ENCODE measurements at regions not wholly inside any gene's neighbourhood (a gene's known extent, or its start where the extent isn't known, plus 50 kb on each side); places are given as distances from the start of the nearest gene placed in this dataset.

GRCh38 chr2:217118559-217119284 lies 258.9 kb upstream of the TNP1 start:
- no peak overlapping the region for H3K9ac ChIP-seq (ENCODE audit: control insufficient read depth, insufficient read depth, low read length)
- TF ChIP-seq RUNX3 (IDR thresholded peaks at IDR 0.05; ENCODE audit: low read length) (no peak), PKNOX1 (IDR thresholded peaks at IDR 0.05) (no peak), PAX8 (IDR thresholded peaks at IDR 0.05) (no peak), SPI1 (IDR thresholded peaks at IDR 0.05; ENCODE audit: borderline replicate concordance, insufficient read depth, low read depth, low read length) (no peak), BACH1 (IDR thresholded peaks at IDR 0.05; ENCODE audit: borderline replicate concordance) (no peak), RCOR1 (conservative IDR thresholded peaks at IDR 0.05; ENCODE audit: low read depth, low read length) (no peak), ZNF592 (IDR thresholded peaks at IDR 0.05) (no peak), TCF3 (IDR thresholded peaks at IDR 0.05; ENCODE audit: borderline replicate concordance, insufficient read depth, low read depth, low read length) (no peak), IRF4 (IDR thresholded peaks at IDR 0.05; ENCODE audit: low read depth, low read length) (no peak), WRNIP1 (IDR thresholded peaks at IDR 0.05; ENCODE audit: borderline replicate concordance, low read depth, low read length) (no peak), TCF12 (IDR thresholded peaks at IDR 0.05; ENCODE audit: low read depth, low read length) (no peak), POU2F2 (IDR thresholded peaks at IDR 0.05; ENCODE audit: borderline replicate concordance, low read depth, low read length) (no peak), HDGF (IDR thresholded peaks at IDR 0.05) (no peak), MYC (IDR thresholded peaks at IDR 0.05; ENCODE audit: insufficient read depth, insufficient read length, insufficient replicate concordance, low read length, severe bottlenecking) (no peak), ETV6 (conservative IDR thresholded peaks at IDR 0.05 in 1 of 2, IDR thresholded peaks at IDR 0.05 in 1 of 2; ENCODE audit: borderline replicate concordance in 1 of 2, low read depth in 1 of 2) (no peak), JUNB (IDR thresholded peaks at IDR 0.05) (no peak)
- WGBS (ENCODE audit: insufficient coverage, insufficient replicate concordance, low lambda C conversion rate, missing lambda C conversion rate), result 39% methylated on average over 7 of the region's 7 CpGs
- H3K9me3 ChIP-seq (replicated peaks; ENCODE audit: control insufficient read depth, insufficient read depth, low read length), result no peaks in the 10 kb centered on the region; the same call in 2 of the 3 replicates
- FAIRE-seq, result no peak
- no peaks in the 10 kb centered on the region for H3K27me3 ChIP-seq (replicated peaks in 1 of 2; ENCODE audit: control insufficient read depth in 2 of 2, insufficient read depth in 2 of 2, low read length in 1 of 2)
- no TSS peak for BruUV-seq (replicated peaks)
- no peak overlapping the region for H3K4me2 ChIP-seq (ENCODE audit: control insufficient read depth, insufficient read depth)
- no peaks in the 10 kb centered on the region for H3K4me1 ChIP-seq (ENCODE audit: control insufficient read depth, insufficient read depth, low read length)
- no peak overlapping the region for H3K4me3 ChIP-seq
- H4K20me1 ChIP-seq (ENCODE audit: control insufficient read depth, insufficient read depth), result no peaks in the 10 kb centered on the region
- in situ Hi-C loops (cut with MboI), result no loop called here
- H3K36me3 ChIP-seq (ENCODE audit: control insufficient read depth in 2 of 2, insufficient read depth in 2 of 2, low read length in 1 of 2), result no peaks in the 10 kb centered on the region
- DNase-seq (ENCODE audit: low read depth, low spot score), result no peak
- intact Hi-C loops (cut with micrococcal nuclease; ENCODE audit: unreplicated experiment), result no loop called here
- ChIA-PET RAD21 (ENCODE audit: unreplicated experiment) (no interaction called here), CTCF (interaction anchor here (0.8 kb wide), 1 partner anchor 23 kb away, joined by 3 read pairs; no protein-coding TSS in a partner anchor), SMC1A (ENCODE audit: uncharacterized antibody, unreplicated experiment) (no interaction called here), POLR2A (no interaction called here)
- no peak for ATAC-seq
- H3K79me2 ChIP-seq (ENCODE audit: control insufficient read depth, insufficient read depth, low read length), result no peaks in the 10 kb centered on the region
- no peak overlapping the region for H3K27ac ChIP-seq (ENCODE audit: control insufficient read depth, insufficient read depth)
- H2AFZ ChIP-seq (ENCODE audit: control insufficient read depth, low read depth, low read length), result no peak overlapping the region

Data from GM12878 (cell line).